SK-N-SH (cell line): ENCODE measurements at regions not wholly inside any gene's neighbourhood (a gene's known extent, or its start where the extent isn't known, plus 50 kb on each side); places are given as distances from the start of the nearest gene placed in this dataset.

Experiments used
- CTCF ChIA-PET: fragments of 300-600, 350-600 bp; formaldehyde crosslinking; extraction: SDS; loops from one replicate; lab custom pipeline; 2021; lab: Yijun Ruan, JAX
- POLR2A ChIA-PET: fragments of 350-600 bp; sonication (Branson Sonifier 250); formaldehyde crosslinking; extraction: SDS; loops from one replicate; lab custom pipeline; 2020; ENCODE audit warnings: antibody characterized with exemption, inconsistent platforms; lab: Yijun Ruan, JAX
- DNase-seq: peaks from one replicate; pipeline ENCODE4 v3.0.0; 2012
- H2AFZ ChIP-seq: fragments of 200-600 bp; sonication (generic); 2 replicates; pipeline ENCODE4 v1.8.1; 2016; ENCODE audit warnings: antibody characterized with exemption, mild to moderate bottlenecking, low read depth
- H3F3A ChIP-seq: fragments of 200-600 bp; sonication (generic); replicated peaks from 2 replicates; pipeline ENCODE3; 2016; ENCODE audit warnings: antibody characterized with exemption, mild to moderate bottlenecking; ENCODE audit not compliant: insufficient read depth
- H3K27ac ChIP-seq, 2 experiments: fragments of 200-500 bp in 1 of 2; fragments of 200-600 bp in 1 of 2; sonication (Bioruptor generic) in 1 of 2; sonication (generic), shearing (Covaris generic) in 1 of 2; 2 replicates each; pipeline versions ENCODE4 v1.5.1 to v1.6.1; 2014 to 2016; ENCODE audit warnings: low read depth in 2 of 2, inconsistent platforms in 1 of 2, low read length in 1 of 2, mild to moderate bottlenecking in 1 of 2, mixed read lengths in 1 of 2
- H3K27me3 ChIP-seq: fragments of 200-600 bp; sonication (generic), shearing (Covaris generic); 2 replicates; pipeline ENCODE4 v1.6.1; 2016; ENCODE audit warnings: mixed run types; ENCODE audit not compliant: insufficient read depth
- H3K36me3 ChIP-seq, 2 experiments: fragments of 200-500 bp in 1 of 2; fragments of 200-600 bp in 1 of 2; sonication (Bioruptor generic) in 1 of 2; sonication (generic) in 1 of 2; replicated peaks in 1 of 2; 2 replicates each; pipeline versions ENCODE3 to v1.5.1; 2014 to 2016; ENCODE audit warnings: low read length in 1 of 2, mild to moderate bottlenecking in 1 of 2; ENCODE audit not compliant: insufficient read depth in 2 of 2, control insufficient read depth in 1 of 2
- H3K4me1 ChIP-seq, 2 experiments: fragments of 200-500 bp in 1 of 2; fragments of 200-600 bp in 1 of 2; sonication (Bioruptor generic) in 1 of 2; sonication (generic), shearing (Covaris generic) in 1 of 2; 2 replicates each; pipeline versions ENCODE4 v1.5.1 to v1.6.1; 2014 to 2016; ENCODE audit warnings: low read depth in 1 of 2, low read length in 1 of 2, mixed run types in 1 of 2; ENCODE audit not compliant: insufficient read depth in 2 of 2, control insufficient read depth in 1 of 2
- H3K4me2 ChIP-seq: fragments of 200-600 bp; sonication (generic), shearing (Covaris generic); 2 replicates; pipeline ENCODE4 v1.6.1; 2017; ENCODE audit warnings: mixed run types
- H3K4me3 ChIP-seq, 2 experiments: fragments of 200-500 bp in 1 of 2; fragments of 200-600 bp in 1 of 2; sonication (Bioruptor generic) in 1 of 2; sonication (generic), shearing (Covaris generic) in 1 of 2; 2 replicates each; pipeline versions ENCODE4 v1.5.1 to v1.8.1; 2014 to 2016; ENCODE audit warnings: low read depth in 2 of 2, inconsistent platforms in 1 of 2, low read length in 1 of 2, mild to moderate bottlenecking in 1 of 2, mixed read lengths in 1 of 2, moderate library complexity in 1 of 2
- H3K79me2 ChIP-seq: fragments of 200-600 bp; sonication (generic); 2 replicates; pipeline ENCODE4 v1.8.1; 2017; ENCODE audit warnings: mild to moderate bottlenecking; ENCODE audit not compliant: insufficient read depth
- H3K9ac ChIP-seq: fragments of 200-600 bp; sonication (generic); 2 replicates; pipeline ENCODE4 v1.6.1; 2017; ENCODE audit warnings: mixed run types
- H3K9me2 ChIP-seq: fragments of 200-600 bp; sonication (generic); 2 replicates; pipeline ENCODE4 v1.6.1; 2017; ENCODE audit warnings: mixed run types
- H3K9me3 ChIP-seq: fragments of 200-600 bp; sonication (generic); 2 replicates; pipeline ENCODE4 v1.6.1; 2017; ENCODE audit warnings: mixed run types, mild to moderate bottlenecking, moderate library complexity
- H4K20me1 ChIP-seq: fragments of 200-600 bp; sonication (generic); 2 replicates; pipeline ENCODE4 v1.6.1; 2017; ENCODE audit warnings: mild to moderate bottlenecking, mixed run types; ENCODE audit not compliant: insufficient read depth
- ELF1 ChIP-seq: IDR thresholded peaks from 2 replicates; pipeline ENCODE4 v1.4.0; 2012
- EP300 ChIP-seq, 2 experiments: IDR thresholded peaks; 2 replicates each; pipeline versions ENCODE4 v1.4.0 to v1.6.1; 2012; ENCODE audit warnings: borderline replicate concordance in 1 of 2, low read depth in 1 of 2, low read length in 1 of 2
- FOXJ3 ChIP-seq: sonication (generic); formaldehyde crosslinking; IDR thresholded peaks from 2 replicates; pipeline ENCODE4 v1.5.1; 2020; ENCODE audit warnings: mild to moderate bottlenecking, missing genetic modification reagents
- FOXM1 ChIP-seq: IDR thresholded peaks from 2 replicates; pipeline ENCODE4 v1.4.0; 2012; ENCODE audit warnings: low read depth, mild to moderate bottlenecking
- MEF2A ChIP-seq: IDR thresholded peaks from 2 replicates; pipeline ENCODE4 v1.4.0; 2012; ENCODE audit warnings: low read depth, borderline replicate concordance
- RAD21 ChIP-seq: IDR thresholded peaks from 2 replicates; pipeline ENCODE4 v1.6.1; 2012; ENCODE audit warnings: mild to moderate bottlenecking, low read length
- TAF1 ChIP-seq: IDR thresholded peaks from 2 replicates; pipeline ENCODE4 v1.6.1; 2012; ENCODE audit warnings: low read depth, mild to moderate bottlenecking, low read length, moderate library complexity, borderline replicate concordance
- TEAD4 ChIP-seq: IDR thresholded peaks from 2 replicates; pipeline ENCODE4 v1.4.0; 2012; ENCODE audit warnings: mild to moderate bottlenecking, borderline replicate concordance; ENCODE audit not compliant: insufficient read depth
- WGBS: methylation state at CpG from one replicate; pipeline ENCODE4 v1.1.6; 2017; ENCODE audit warnings: low lambda C conversion rate; 5-methylcytosine and 5-hydroxymethylcytosine counted together
- TF ChIP-seq, protein P1 (sequence below): fragments of 150-350 bp; IDR thresholded peaks from 2 replicates; pipeline ENCODE4 v1.6.1; 2017; ENCODE audit warnings: antibody characterized with exemption, low read length, low read depth, borderline replicate concordance
- TF ChIP-seq, protein P2 (sequence below): IDR thresholded peaks from 2 replicates; pipeline ENCODE4 v1.4.0; 2012; ENCODE audit warnings: low read depth
- TF ChIP-seq, protein P3 (sequence below): IDR thresholded peaks from 2 replicates; pipeline ENCODE4 v1.6.1; 2012; ENCODE audit warnings: mild to moderate bottlenecking, low read depth, low read length, moderate library complexity
- TF ChIP-seq, protein P4 (sequence below): IDR thresholded peaks from 2 replicates; pipeline ENCODE4; 2012
- TF ChIP-seq, protein P5 (sequence below): IDR thresholded peaks from 2 replicates; pipeline ENCODE4 v1.4.0; 2012; ENCODE audit warnings: low read depth, borderline replicate concordance

DNA sequence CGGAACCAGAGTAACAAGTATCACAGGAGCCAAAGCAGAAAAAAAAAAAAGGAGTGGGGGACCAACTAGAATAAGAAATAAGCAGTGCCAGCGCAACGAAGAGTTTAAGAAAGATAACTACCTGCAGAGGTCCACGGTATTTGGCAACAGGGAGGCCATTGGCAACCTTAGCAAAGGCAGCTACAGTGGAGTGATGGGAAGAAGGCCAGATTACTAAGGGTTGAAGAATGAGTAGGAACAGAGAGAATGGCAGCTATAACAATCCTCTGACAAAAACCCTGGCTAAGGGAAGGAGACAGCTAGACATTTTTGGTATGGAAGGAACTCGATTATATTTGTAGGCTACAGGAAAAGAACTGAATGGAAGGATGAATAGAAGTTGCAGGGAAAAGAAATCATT is 93.4 kb upstream of the DMAC1 start (continued):
- TF ChIP-seq, protein P1, sequence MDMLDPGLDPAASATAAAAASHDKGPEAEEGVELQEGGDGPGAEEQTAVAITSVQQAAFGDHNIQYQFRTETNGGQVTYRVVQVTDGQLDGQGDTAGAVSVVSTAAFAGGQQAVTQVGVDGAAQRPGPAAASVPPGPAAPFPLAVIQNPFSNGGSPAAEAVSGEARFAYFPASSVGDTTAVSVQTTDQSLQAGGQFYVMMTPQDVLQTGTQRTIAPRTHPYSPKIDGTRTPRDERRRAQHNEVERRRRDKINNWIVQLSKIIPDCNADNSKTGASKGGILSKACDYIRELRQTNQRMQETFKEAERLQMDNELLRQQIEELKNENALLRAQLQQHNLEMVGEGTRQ: no peak

DNA sequence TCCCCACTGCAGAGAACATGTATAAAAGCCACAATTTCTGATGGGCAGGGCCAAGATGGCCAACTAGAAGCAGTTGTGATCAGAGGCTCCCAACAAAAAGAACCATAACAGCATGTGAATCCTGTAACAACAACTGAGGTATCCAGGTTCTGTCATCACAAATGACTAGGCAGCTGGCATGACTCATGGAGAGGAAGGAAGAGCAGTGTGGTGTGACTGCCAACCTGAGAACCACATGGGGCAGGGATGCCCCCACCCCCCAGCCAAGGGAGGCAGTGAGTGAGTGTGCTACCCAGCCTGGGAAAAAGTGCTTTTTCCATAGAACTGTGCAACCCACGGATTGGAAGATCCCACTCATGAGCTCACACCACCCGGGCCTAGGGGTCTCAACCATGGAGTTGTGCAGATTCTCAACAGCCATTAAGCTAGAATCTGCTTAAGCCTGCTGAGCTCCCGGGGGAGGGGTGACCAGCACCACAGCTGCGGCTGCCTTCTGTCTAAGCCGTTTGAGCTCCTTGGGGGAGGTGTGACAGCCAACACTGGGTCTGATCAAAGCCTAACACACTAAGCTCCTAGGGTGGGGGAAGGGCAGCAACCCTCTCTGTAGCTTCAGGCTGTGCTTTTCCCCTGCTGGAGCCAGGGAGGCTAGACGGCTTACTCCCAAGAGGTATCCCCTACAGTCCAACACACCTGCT is 80.1 kb upstream of the DMAC1 start:
- TF ChIP-seq, protein P1: no peak
- TF ChIP-seq TEAD4: no peak
- TF ChIP-seq MEF2A: no peak
- no peak for TF ChIP-seq ELF1
- TF ChIP-seq TAF1: no peak
- no peak for TF ChIP-seq FOXJ3 (CRISPR knock-in tag)
- no peak for TF ChIP-seq RAD21
- TF ChIP-seq FOXM1: no peak
- TF ChIP-seq, protein P2, sequence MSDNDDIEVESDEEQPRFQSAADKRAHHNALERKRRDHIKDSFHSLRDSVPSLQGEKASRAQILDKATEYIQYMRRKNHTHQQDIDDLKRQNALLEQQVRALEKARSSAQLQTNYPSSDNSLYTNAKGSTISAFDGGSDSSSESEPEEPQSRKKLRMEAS: no peak
- TF ChIP-seq, protein P3, sequence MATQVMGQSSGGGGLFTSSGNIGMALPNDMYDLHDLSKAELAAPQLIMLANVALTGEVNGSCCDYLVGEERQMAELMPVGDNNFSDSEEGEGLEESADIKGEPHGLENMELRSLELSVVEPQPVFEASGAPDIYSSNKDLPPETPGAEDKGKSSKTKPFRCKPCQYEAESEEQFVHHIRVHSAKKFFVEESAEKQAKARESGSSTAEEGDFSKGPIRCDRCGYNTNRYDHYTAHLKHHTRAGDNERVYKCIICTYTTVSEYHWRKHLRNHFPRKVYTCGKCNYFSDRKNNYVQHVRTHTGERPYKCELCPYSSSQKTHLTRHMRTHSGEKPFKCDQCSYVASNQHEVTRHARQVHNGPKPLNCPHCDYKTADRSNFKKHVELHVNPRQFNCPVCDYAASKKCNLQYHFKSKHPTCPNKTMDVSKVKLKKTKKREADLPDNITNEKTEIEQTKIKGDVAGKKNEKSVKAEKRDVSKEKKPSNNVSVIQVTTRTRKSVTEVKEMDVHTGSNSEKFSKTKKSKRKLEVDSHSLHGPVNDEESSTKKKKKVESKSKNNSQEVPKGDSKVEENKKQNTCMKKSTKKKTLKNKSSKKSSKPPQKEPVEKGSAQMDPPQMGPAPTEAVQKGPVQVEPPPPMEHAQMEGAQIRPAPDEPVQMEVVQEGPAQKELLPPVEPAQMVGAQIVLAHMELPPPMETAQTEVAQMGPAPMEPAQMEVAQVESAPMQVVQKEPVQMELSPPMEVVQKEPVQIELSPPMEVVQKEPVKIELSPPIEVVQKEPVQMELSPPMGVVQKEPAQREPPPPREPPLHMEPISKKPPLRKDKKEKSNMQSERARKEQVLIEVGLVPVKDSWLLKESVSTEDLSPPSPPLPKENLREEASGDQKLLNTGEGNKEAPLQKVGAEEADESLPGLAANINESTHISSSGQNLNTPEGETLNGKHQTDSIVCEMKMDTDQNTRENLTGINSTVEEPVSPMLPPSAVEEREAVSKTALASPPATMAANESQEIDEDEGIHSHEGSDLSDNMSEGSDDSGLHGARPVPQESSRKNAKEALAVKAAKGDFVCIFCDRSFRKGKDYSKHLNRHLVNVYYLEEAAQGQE: no peak
- TF ChIP-seq EP300 (IDR thresholded peaks at IDR 0.05; ENCODE audit: borderline replicate concordance in 1 of 2, low read depth in 1 of 2, low read length in 1 of 2): no peak
- TF ChIP-seq, protein P4, sequence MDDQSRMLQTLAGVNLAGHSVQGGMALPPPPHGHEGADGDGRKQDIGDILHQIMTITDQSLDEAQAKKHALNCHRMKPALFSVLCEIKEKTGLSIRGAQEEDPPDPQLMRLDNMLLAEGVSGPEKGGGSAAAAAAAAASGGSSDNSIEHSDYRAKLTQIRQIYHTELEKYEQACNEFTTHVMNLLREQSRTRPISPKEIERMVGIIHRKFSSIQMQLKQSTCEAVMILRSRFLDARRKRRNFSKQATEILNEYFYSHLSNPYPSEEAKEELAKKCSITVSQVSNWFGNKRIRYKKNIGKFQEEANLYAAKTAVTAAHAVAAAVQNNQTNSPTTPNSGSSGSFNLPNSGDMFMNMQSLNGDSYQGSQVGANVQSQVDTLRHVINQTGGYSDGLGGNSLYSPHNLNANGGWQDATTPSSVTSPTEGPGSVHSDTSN: no peak
- TF ChIP-seq, protein P5, sequence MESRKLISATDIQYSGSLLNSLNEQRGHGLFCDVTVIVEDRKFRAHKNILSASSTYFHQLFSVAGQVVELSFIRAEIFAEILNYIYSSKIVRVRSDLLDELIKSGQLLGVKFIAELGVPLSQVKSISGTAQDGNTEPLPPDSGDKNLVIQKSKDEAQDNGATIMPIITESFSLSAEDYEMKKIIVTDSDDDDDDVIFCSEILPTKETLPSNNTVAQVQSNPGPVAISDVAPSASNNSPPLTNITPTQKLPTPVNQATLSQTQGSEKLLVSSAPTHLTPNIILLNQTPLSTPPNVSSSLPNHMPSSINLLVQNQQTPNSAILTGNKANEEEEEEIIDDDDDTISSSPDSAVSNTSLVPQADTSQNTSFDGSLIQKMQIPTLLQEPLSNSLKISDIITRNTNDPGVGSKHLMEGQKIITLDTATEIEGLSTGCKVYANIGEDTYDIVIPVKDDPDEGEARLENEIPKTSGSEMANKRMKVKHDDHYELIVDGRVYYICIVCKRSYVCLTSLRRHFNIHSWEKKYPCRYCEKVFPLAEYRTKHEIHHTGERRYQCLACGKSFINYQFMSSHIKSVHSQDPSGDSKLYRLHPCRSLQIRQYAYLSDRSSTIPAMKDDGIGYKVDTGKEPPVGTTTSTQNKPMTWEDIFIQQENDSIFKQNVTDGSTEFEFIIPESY: no peak
- H3K9ac ChIP-seq: no peak overlapping the region
- no peaks in the 10 kb centered on the region for H3K4me1 ChIP-seq
- no peaks in the 10 kb centered on the region for H3F3A ChIP-seq
- DNase-seq: no peak
- no peak overlapping the region for H3K27ac ChIP-seq
- H4K20me1 ChIP-seq: no peaks in the 10 kb centered on the region
- no peaks in the 10 kb centered on the region for H3K9me3 ChIP-seq
- no peak overlapping the region for H3K4me2 ChIP-seq
- H3K4me3 ChIP-seq: no peak overlapping the region
- no peaks in the 10 kb centered on the region for H3K9me2 ChIP-seq
- CTCF ChIA-PET: interaction anchor here (1.8 kb wide), 1 partner anchor 14 kb away, joined by 3 read pairs; no protein-coding TSS in a partner anchor
- H3K27me3 ChIP-seq: no peaks in the 10 kb centered on the region
- 38% methylated on average over 2 of the region's 6 CpGs for WGBS
- no peak overlapping the region for H2AFZ ChIP-seq
- H3K79me2 ChIP-seq: no peaks in the 10 kb centered on the region
- POLR2A ChIA-PET: no interaction called here
- no peaks in the 10 kb centered on the region for H3K36me3 ChIP-seq
